AG04450 (cell line): ENCODE measurements at regions not wholly inside any gene's neighbourhood (a gene's known extent, or its start where the extent isn't known, plus 50 kb on each side); places are given as distances from the start of the nearest gene placed in this dataset.

Source experiments
- CTCF ChIA-PET: fragments of 300-600, 350-600 bp; formaldehyde crosslinking; extraction: SDS; loops from one replicate; lab custom pipeline; 2022; ENCODE audit warnings: antibody characterized with exemption, inconsistent platforms; lab: Charles Lee
- POLR2A ChIA-PET: fragments of 350-600 bp; formaldehyde crosslinking; extraction: SDS; loops from one replicate; lab custom pipeline; 2021; ENCODE audit warnings: antibody characterized with exemption, inconsistent platforms; lab: Yijun Ruan, JAX
- DNase-seq: peaks from one replicate; pipeline ENCODE4 v3.0.0-alpha.2; 2011; ENCODE audit warnings: low read depth, low spot score
- H3K27ac ChIP-seq: one replicate; pipeline ENCODE4 v1.5.1; 2012; ENCODE audit warnings: low read depth, low read length, control low read depth
- H3K27me3 ChIP-seq: one replicate; pipeline ENCODE4 v1.6.0; 2012; ENCODE audit warnings: low read length; ENCODE audit not compliant: control insufficient read depth, insufficient read depth
- H3K4me3 ChIP-seq: 2 replicates; pipeline ENCODE4 v1.5.1; 2011; ENCODE audit warnings: mild to moderate bottlenecking, low read depth, low read length, control low read depth
- H3K9me3 ChIP-seq: 2 replicates; pipeline ENCODE4 v1.5.1; 2012; ENCODE audit warnings: low read length; ENCODE audit not compliant: control insufficient read depth, insufficient read depth
- CTCF ChIP-seq: IDR thresholded peaks from 2 replicates; pipeline ENCODE4 v1.5.1; 2011; ENCODE audit warnings: low read depth, low read length, control low read depth, inconsistent platforms

- DNase-seq: no peak
- no peaks in the 10 kb centered on the region for H3K27me3 ChIP-seq
- no peak for TF ChIP-seq CTCF
- ChIA-PET POLR2A (no interaction called here), CTCF (no interaction called here)
- H3K27ac ChIP-seq: no peak overlapping the region
- no peak overlapping the region for H3K4me3 ChIP-seq
- H3K9me3 ChIP-seq: no peaks in the 10 kb centered on the region
These were observed 204.1 kb upstream of the AGTR1 start for GRCh38 chr3:148493631-148494030.

- no peak for DNase-seq
- no peak for TF ChIP-seq CTCF
- H3K27ac ChIP-seq: no peak overlapping the region
- no peak overlapping the region for H3K4me3 ChIP-seq
- no peaks in the 10 kb centered on the region for H3K9me3 ChIP-seq
- ChIA-PET CTCF (no interaction called here), POLR2A (no interaction called here)
- H3K27me3 ChIP-seq: no peaks in the 10 kb centered on the region
These were observed 203.3 kb upstream of the AGTR1 start for GRCh38 chr3:148494451-148494850.

GRCh38 chr3:148500881-148501280 is 196.8 kb upstream of the AGTR1 start:
- DNase-seq: no peak
- Histone ChIP-seq H3K4me3 (no peak overlapping the region), H3K9me3 (no peaks in the 10 kb centered on the region), H3K27me3 (no peaks in the 10 kb centered on the region), H3K27ac (no peak overlapping the region)
- TF ChIP-seq CTCF: no peak
- POLR2A ChIA-PET: no interaction called here
- CTCF ChIA-PET: no interaction called here

GRCh38 chr3:148510116-148510515 is 187.6 kb upstream of the AGTR1 start:
- Histone ChIP-seq H3K27ac (no peak overlapping the region), H3K27me3 (no peaks in the 10 kb centered on the region), H3K9me3 (no peaks in the 10 kb centered on the region), H3K4me3 (no peak overlapping the region)
- CTCF ChIA-PET: no interaction called here
- no peak for DNase-seq
- POLR2A ChIA-PET: no interaction called here
- no peak for TF ChIP-seq CTCF

GRCh38 chr3:148510561-148510960 is 187.1 kb upstream of the AGTR1 start:
- Histone ChIP-seq H3K9me3 (no peaks in the 10 kb centered on the region), H3K27ac (no peak overlapping the region), H3K4me3 (no peak overlapping the region), H3K27me3 (no peaks in the 10 kb centered on the region)
- no peak for DNase-seq
- CTCF ChIA-PET: no interaction called here
- no peak for TF ChIP-seq CTCF
- POLR2A ChIA-PET: no interaction called here
